ENCODE measurements at regions not wholly inside any gene's neighbourhood (a gene's known extent, or its start where the extent isn't known, plus 50 kb on each side); places are given as distances from the start of the nearest gene placed in this dataset.
"Not testable (repeated sequence)": the region's sequence is repeated elsewhere in the genome, so short reads cannot be mapped to it uniquely, and the experiment has no call there.

DNA sequence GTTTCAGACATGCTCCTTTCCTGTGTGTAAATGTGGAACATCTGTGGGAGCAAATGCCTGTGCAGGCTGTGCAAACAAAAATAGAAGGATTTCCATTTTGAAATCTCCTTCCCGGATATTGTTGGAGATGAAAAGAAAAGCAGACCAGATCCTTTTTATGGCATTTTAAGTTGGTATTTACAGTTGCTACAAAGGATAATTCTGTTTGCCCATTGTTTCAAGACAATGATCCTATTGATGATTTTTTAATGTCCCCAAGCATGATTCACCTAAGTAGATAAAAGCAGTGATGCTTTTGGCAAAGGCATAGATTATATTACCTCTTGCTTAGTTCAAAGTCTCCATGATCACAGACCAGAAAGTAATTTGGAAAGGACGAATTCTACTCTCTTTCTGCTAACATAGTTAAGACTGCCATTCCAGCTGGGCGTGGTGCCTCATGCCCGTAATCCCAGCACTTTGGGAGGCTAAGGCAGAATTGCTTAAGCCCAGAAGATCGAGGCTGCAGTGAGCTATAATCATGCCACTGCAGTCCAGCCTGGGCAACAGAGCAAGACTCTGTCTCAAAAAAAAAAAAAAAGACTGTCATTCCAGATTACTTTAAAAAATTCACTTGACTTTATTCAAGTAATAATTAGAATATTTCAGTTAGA is 209.6 kb upstream of the SLC39A10 start:
- no peak overlapping the region for H3K27ac ChIP-seq (ENCODE audit: low read depth, low read length)

DNA sequence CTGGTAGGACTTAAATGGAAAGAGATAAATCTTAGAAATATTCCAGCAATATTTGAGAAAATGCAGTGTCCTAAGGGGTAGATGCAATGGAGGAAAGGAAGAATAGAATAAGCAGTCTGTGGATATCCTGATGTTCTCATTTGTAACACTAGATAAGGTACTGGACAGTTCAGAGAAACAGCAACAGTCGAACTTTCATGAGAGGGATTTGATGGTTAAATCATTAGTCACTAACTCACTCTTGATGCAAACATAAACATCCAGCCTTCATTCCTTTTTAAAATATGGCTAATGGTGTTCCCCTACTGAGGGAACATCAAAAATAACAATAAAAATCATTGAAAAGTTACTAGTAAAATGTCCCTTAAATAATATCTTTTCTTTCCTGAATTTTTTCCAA is 211.4 kb upstream of the SLC39A10 start:
- H3K27me3 ChIP-seq (ENCODE audit: control insufficient read depth in 1 of 2, insufficient read depth in 2 of 2, low read length in 2 of 2), result no peaks in the 10 kb centered on the region
- no peaks in the 10 kb centered on the region for H3K36me3 ChIP-seq (ENCODE audit: control insufficient read depth in 1 of 2, insufficient read depth in 2 of 2, low read length in 2 of 2)
- no peak overlapping the region for H3K27ac ChIP-seq (ENCODE audit: low read depth, low read length)

More for the DNA sequence above, 209.6 kb upstream of the SLC39A10 start:
- H3K4me1 ChIP-seq (ENCODE audit: control insufficient read depth in 1 of 2, insufficient read depth in 2 of 2, low read length in 2 of 2), result no peaks in the 10 kb centered on the region
- no peak overlapping the region for H3K4me3 ChIP-seq (ENCODE audit: low read depth in 1 of 2, low read length in 2 of 2)
- H3K9me3 ChIP-seq (ENCODE audit: control insufficient read depth in 1 of 2, low read length in 2 of 2), result no peaks in the 10 kb centered on the region
- H3K36me3 ChIP-seq (ENCODE audit: control insufficient read depth in 1 of 2, insufficient read depth in 2 of 2, low read length in 2 of 2), result no peaks in the 10 kb centered on the region
- H3K27me3 ChIP-seq (ENCODE audit: control insufficient read depth in 1 of 2, insufficient read depth in 2 of 2, low read length in 2 of 2), result no peaks in the 10 kb centered on the region
- H3K9ac ChIP-seq (ENCODE audit: low read depth in 1 of 2, low read length in 2 of 2), result no peak overlapping the region

DNA sequence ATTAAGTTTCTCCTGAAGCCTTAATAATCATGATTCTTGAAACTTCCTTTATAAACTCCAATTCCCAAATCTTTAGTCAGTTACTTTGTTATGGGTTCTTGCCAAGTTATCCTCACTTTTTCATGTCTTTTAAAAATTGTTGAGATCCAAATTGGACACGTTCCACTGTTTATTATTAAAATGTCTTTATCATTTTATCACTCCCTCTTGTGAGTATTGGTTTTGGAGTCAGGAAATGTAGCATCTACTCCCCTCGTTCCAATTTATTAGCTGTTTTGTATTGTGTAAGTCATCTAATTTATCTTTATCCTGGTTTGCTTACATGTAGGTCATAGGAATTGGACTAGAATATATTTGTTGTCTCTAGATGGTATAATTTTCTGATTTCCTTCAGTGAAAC is 213.1 kb upstream of the SLC39A10 start:
- Histone ChIP-seq H3K4me1 (ENCODE audit: control insufficient read depth in 1 of 2, insufficient read depth in 2 of 2, low read length in 2 of 2) (no peaks in the 10 kb centered on the region), H3K9me3 (ENCODE audit: control insufficient read depth in 1 of 2, low read length in 2 of 2) (no peaks in the 10 kb centered on the region), H3K4me3 (ENCODE audit: low read depth in 1 of 2, low read length in 2 of 2) (no peak overlapping the region), H3K27me3 (ENCODE audit: control insufficient read depth in 1 of 2, insufficient read depth in 2 of 2, low read length in 2 of 2) (no peaks in the 10 kb centered on the region), H3K27ac (ENCODE audit: low read depth, low read length) (no peak overlapping the region), H3K36me3 (ENCODE audit: control insufficient read depth in 1 of 2, insufficient read depth in 2 of 2, low read length in 2 of 2) (no peaks in the 10 kb centered on the region), H3K9ac (ENCODE audit: low read depth in 1 of 2, low read length in 2 of 2) (no peak overlapping the region)

More for the DNA sequence above, 211.4 kb upstream of the SLC39A10 start:
- no peak overlapping the region for H3K4me3 ChIP-seq (ENCODE audit: low read depth in 1 of 2, low read length in 2 of 2)
- H3K4me1 ChIP-seq (ENCODE audit: control insufficient read depth in 1 of 2, insufficient read depth in 2 of 2, low read length in 2 of 2), result no peaks in the 10 kb centered on the region
- H3K9ac ChIP-seq (ENCODE audit: low read depth in 1 of 2, low read length in 2 of 2), result no peak overlapping the region
- no peaks in the 10 kb centered on the region for H3K9me3 ChIP-seq (ENCODE audit: control insufficient read depth in 1 of 2, low read length in 2 of 2)

DNA sequence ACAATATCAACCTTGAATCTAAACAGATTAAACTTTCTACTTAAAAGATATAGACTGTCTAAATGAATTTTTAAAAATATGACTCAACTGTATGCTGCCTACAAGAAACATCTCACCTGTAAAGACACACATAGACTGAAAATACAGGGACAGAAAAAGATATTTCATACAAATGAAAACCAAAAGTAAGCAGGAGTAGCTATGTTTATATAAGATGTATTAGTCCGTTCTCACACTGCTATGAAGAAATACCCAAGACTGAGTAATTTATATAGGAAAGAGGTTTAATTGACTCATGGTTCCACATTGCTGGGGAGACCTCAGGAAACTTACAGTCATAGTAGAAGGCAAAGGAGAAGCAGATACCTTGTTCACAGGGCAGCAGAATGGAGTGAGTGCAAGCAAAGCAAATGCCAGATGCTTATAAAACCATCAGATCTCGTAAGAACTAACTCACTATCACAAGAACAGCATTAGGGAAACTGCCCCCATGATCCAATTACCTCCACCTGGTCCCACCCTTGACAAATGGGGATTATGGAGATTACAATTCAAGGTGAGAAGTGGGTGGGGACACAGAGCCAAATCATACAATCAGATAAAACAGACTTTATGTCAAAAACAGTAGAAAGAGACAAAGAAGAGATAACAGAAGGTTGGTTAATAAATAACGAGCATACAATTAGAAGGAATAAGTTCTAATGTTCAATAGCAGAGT is 214.4 kb upstream of the SLC39A10 start:
- Histone ChIP-seq H3K27me3 (ENCODE audit: control insufficient read depth in 1 of 2, insufficient read depth in 2 of 2, low read length in 2 of 2) (no peaks in the 10 kb centered on the region), H3K36me3 (ENCODE audit: control insufficient read depth in 1 of 2, insufficient read depth in 2 of 2, low read length in 2 of 2) (no peaks in the 10 kb centered on the region), H3K4me3 (ENCODE audit: low read depth in 1 of 2, low read length in 2 of 2) (no peak overlapping the region), H3K4me1 (ENCODE audit: control insufficient read depth in 1 of 2, insufficient read depth in 2 of 2, low read length in 2 of 2) (no peaks in the 10 kb centered on the region), H3K9ac (ENCODE audit: low read depth in 1 of 2, low read length in 2 of 2) (no peak overlapping the region), H3K9me3 (ENCODE audit: control insufficient read depth in 1 of 2, low read length in 2 of 2) (no peaks in the 10 kb centered on the region), H3K27ac (ENCODE audit: low read depth, low read length) (no peak overlapping the region)

DNA sequence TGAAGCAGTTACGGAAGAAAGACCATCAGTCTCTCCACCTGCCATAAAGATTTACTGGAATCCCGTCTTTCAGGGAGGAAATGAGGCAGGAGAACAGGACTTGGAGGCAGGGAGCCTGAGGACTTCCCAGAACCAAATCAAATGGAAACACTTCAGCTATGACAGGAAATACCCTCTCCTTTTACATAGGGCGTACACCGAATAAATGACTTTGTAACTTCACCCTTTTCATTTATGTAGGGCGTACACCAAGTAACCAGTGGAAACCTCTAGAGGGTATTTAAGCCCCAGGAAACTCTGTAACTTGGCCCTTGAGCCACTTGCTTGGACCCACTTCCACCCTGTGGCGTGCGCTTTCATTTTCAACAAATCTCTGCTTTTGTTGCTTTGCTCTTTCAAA is 218.3 kb upstream of the SLC39A10 start:
- Histone ChIP-seq H3K4me3 (ENCODE audit: low read depth in 1 of 2, low read length in 2 of 2) (no peak overlapping the region), H3K9me3 (ENCODE audit: control insufficient read depth in 1 of 2, low read length in 2 of 2) (no peaks in the 10 kb centered on the region), H3K4me1 (ENCODE audit: control insufficient read depth in 1 of 2, insufficient read depth in 2 of 2, low read length in 2 of 2) (no peaks in the 10 kb centered on the region), H3K36me3 (ENCODE audit: control insufficient read depth in 1 of 2, insufficient read depth in 2 of 2, low read length in 2 of 2) (no peaks in the 10 kb centered on the region), H3K27ac (ENCODE audit: low read depth, low read length) (no peak overlapping the region), H3K27me3 (ENCODE audit: control insufficient read depth in 1 of 2, insufficient read depth in 2 of 2, low read length in 2 of 2) (no peaks in the 10 kb centered on the region), H3K9ac (ENCODE audit: low read depth in 1 of 2, low read length in 2 of 2) (no peak overlapping the region)

DNA sequence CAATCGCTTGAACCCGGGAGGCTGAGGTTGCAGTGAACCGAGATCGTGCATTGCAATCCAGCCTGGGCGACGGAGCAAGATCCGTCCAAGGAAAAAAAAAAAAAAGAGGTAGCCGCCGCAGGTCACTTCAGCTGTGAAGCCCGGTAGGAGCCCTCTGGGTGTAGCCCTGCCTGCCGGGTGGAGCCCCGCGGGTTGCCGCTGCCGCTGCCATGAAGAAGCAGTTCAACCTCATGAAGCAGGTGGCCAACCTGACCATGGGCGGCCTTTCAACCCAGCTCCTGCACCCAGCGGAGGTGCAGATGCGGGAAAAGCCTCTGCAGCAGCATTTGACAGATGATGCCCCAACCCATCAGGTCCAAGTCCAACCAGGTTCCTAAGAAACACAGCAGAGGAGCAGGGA is 219.5 kb upstream of the SLC39A10 start:
- Histone ChIP-seq H3K4me3 (ENCODE audit: low read depth in 1 of 2, low read length in 2 of 2) (no peak overlapping the region), H3K27me3 (ENCODE audit: control insufficient read depth in 1 of 2, insufficient read depth in 2 of 2, low read length in 2 of 2) (no peaks in the 10 kb centered on the region), H3K4me1 (ENCODE audit: control insufficient read depth in 1 of 2, insufficient read depth in 2 of 2, low read length in 2 of 2) (no peaks in the 10 kb centered on the region), H3K9ac (ENCODE audit: low read depth in 1 of 2, low read length in 2 of 2) (no peak overlapping the region), H3K36me3 (ENCODE audit: control insufficient read depth in 1 of 2, insufficient read depth in 2 of 2, low read length in 2 of 2) (no peaks in the 10 kb centered on the region), H3K9me3 (ENCODE audit: control insufficient read depth in 1 of 2, low read length in 2 of 2) (no peaks in the 10 kb centered on the region), H3K27ac (ENCODE audit: low read depth, low read length) (no peak overlapping the region)

DNA sequence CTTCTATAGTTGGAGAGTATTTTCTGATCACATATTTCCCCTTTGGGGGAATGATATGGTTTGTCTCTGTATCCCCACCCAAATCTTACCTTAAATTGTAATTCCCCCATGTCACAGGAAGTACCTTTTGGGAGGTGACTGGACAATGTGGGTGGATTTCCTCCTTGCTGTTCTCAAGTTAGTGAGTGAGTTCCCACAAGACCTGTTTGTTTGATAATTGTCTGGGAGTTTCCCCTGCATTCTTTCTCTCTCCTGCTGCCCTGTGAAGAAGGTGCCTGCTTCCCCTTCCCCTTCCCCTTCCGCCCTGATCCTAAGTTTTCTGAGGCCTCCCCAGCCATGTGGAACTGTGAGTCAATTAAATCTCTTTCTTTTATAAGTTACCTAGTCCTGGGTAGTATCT is 222.7 kb upstream of the SLC39A10 start:
- no peak overlapping the region for H3K4me3 ChIP-seq (ENCODE audit: low read depth in 1 of 2, low read length in 2 of 2)
- H3K27ac ChIP-seq (ENCODE audit: low read depth, low read length), result no peak overlapping the region
- H3K4me1 ChIP-seq (ENCODE audit: control insufficient read depth in 1 of 2, insufficient read depth in 2 of 2, low read length in 2 of 2), result no peaks in the 10 kb centered on the region
- H3K36me3 ChIP-seq (ENCODE audit: control insufficient read depth in 1 of 2, insufficient read depth in 2 of 2, low read length in 2 of 2), result no peaks in the 10 kb centered on the region
- H3K9ac ChIP-seq (ENCODE audit: low read depth in 1 of 2, low read length in 2 of 2), result no peak overlapping the region
- H3K9me3 ChIP-seq (ENCODE audit: control insufficient read depth in 1 of 2, low read length in 2 of 2), result no peaks in the 10 kb centered on the region
- H3K27me3 ChIP-seq (ENCODE audit: control insufficient read depth in 1 of 2, insufficient read depth in 2 of 2, low read length in 2 of 2), result no peaks in the 10 kb centered on the region

DNA sequence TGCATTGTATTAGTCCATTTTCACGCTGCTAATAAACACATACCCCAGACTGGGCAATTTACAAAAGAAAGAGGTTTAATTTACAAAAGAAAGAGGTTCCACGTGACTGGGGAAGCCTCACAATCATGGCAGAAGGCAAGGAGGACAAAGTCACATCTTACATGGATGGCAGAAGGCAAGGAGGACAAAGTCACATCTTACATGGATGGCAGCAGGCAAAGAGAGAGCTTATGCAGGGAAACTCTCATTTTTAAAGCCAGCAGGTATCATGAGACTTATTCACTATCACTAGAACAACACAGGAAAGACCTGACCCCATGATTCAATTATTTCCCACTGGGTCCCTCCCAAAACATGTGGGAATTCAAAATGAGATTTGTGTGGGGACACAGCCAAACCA is 223.3 kb upstream of the SLC39A10 start:
- not testable (repeated sequence) for H3K36me3 ChIP-seq (ENCODE audit: control insufficient read depth in 1 of 2, insufficient read depth in 2 of 2, low read length in 2 of 2); H3K9me3 ChIP-seq (ENCODE audit: control insufficient read depth in 1 of 2, low read length in 2 of 2); H3K9ac ChIP-seq (ENCODE audit: low read depth in 1 of 2, low read length in 2 of 2); H3K4me1 ChIP-seq (ENCODE audit: control insufficient read depth in 1 of 2, insufficient read depth in 2 of 2, low read length in 2 of 2); H3K4me3 ChIP-seq (ENCODE audit: low read depth in 1 of 2, low read length in 2 of 2); H3K27me3 ChIP-seq (ENCODE audit: control insufficient read depth in 1 of 2, insufficient read depth in 2 of 2, low read length in 2 of 2); H3K27ac ChIP-seq (ENCODE audit: low read depth, low read length)

DNA sequence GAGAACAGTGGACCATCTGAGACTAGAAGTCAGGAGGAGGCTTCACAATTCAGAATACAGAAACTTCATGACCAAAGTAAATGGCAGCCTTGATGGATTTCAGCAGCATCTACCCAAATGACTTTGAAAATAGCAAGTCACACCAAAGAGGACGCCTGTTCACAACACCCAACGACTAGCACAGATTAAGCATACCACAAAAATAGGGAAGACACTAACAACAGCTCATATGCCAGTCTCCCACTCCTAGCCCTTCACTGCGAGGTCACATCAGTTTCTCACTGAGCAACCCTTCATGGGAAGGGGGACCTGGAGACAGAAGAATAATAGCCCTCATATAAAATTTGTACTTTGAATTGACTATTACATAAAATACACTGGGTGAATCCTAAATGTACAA is 228.4 kb upstream of the SLC39A10 start:
- Histone ChIP-seq H3K4me3 (ENCODE audit: low read depth in 1 of 2, low read length in 2 of 2) (no peak overlapping the region), H3K27me3 (ENCODE audit: control insufficient read depth in 1 of 2, insufficient read depth in 2 of 2, low read length in 2 of 2) (no peaks in the 10 kb centered on the region), H3K4me1 (ENCODE audit: control insufficient read depth in 1 of 2, insufficient read depth in 2 of 2, low read length in 2 of 2) (no peaks in the 10 kb centered on the region), H3K27ac (ENCODE audit: low read depth, low read length) (no peak overlapping the region), H3K9ac (ENCODE audit: low read depth in 1 of 2, low read length in 2 of 2) (no peak overlapping the region), H3K9me3 (ENCODE audit: control insufficient read depth in 1 of 2, low read length in 2 of 2) (no peaks in the 10 kb centered on the region), H3K36me3 (ENCODE audit: control insufficient read depth in 1 of 2, insufficient read depth in 2 of 2, low read length in 2 of 2) (no peaks in the 10 kb centered on the region)

DNA sequence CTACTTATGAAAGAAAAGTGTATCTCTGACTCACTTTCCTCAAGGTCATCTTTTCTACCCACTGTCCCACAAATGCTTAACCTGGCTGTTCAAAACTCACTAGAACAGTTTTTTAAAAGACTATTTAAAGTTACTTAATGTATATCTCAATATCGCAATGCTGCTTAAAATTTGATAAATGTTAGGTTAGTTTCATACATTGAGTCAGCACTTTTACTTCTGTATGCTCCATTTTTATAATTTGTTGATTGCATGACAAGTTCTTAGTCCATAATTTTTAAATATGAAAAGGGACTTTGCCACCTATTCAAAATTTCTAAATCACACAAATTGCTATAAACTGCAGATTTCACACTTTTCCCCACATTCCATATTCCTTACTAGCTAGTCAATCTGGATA is 231.7 kb upstream of the SLC39A10 start:
- Histone ChIP-seq H3K9me3 (ENCODE audit: control insufficient read depth in 1 of 2, low read length in 2 of 2) (no peaks in the 10 kb centered on the region), H3K4me3 (ENCODE audit: low read depth in 1 of 2, low read length in 2 of 2) (no peak overlapping the region), H3K36me3 (ENCODE audit: control insufficient read depth in 1 of 2, insufficient read depth in 2 of 2, low read length in 2 of 2) (no peaks in the 10 kb centered on the region), H3K27ac (ENCODE audit: low read depth, low read length) (no peak overlapping the region), H3K9ac (ENCODE audit: low read depth in 1 of 2, low read length in 2 of 2) (no peak overlapping the region), H3K4me1 (ENCODE audit: control insufficient read depth in 1 of 2, insufficient read depth in 2 of 2, low read length in 2 of 2) (no peaks in the 10 kb centered on the region), H3K27me3 (ENCODE audit: control insufficient read depth in 1 of 2, insufficient read depth in 2 of 2, low read length in 2 of 2) (no peaks in the 10 kb centered on the region)

All from duodenal mucosa (tissue), 2 donors.